WTC11 (cell line): ENCODE measurements at regions not wholly inside any gene's neighbourhood (a gene's known extent, or its start where the extent isn't known, plus 50 kb on each side); places are given as distances from the start of the nearest gene placed in this dataset.

ENCODE experiments used
- ATAC-seq: fragments of 200-7000 bp; cut with Tn5 transposase; 2 replicates; pipeline ENCODE4 v1.10.0; 2021; ENCODE audit warnings: mild to moderate bottlenecking, moderate library complexity
- CTCF ChIA-PET: fragments of 300-600 bp; sonication (Branson Sonifier 250); formaldehyde crosslinking; loops from one replicate; lab custom pipeline; 2021; ENCODE audit warnings: antibody characterized with exemption; lab: Charles Lee
- POLR2A ChIA-PET: fragments of 350-600 bp; sonication (Branson Sonifier 250); formaldehyde crosslinking; loops from one replicate; lab custom pipeline; 2021; ENCODE audit warnings: antibody characterized with exemption; lab: Charles Lee
- DNase-seq: peaks from one replicate; pipeline ENCODE4 v3.0.0; 2021; ENCODE audit warnings: low spot score
- H3K27ac Mint-ChIP-seq: 2 replicates; pipeline ENCODE4 v1.8.0; 2021; ENCODE audit warnings: mixed read lengths
- H3K27me3 Mint-ChIP-seq: 2 replicates; pipeline ENCODE4 v1.8.0; 2021; ENCODE audit warnings: low read depth, mild to moderate bottlenecking, moderate library complexity, mixed read lengths
- H3K36me3 Mint-ChIP-seq: 2 replicates; pipeline ENCODE4 v1.8.0; 2021; ENCODE audit warnings: mixed read lengths
- H3K4me1 Mint-ChIP-seq: 2 replicates; pipeline ENCODE4 v1.8.0; 2022; ENCODE audit warnings: mixed read lengths
- H3K4me3 Mint-ChIP-seq: 2 replicates; pipeline ENCODE4 v1.8.0; 2021; ENCODE audit warnings: mild to moderate bottlenecking, moderate library complexity, mixed read lengths
- H3K9me3 Mint-ChIP-seq: 2 replicates; pipeline ENCODE4 v1.8.0; 2021; ENCODE audit warnings: mixed read lengths
- EMX1 ChIP-seq: fragments of 250-450 bp; sonication (Bioruptor Pico); IDR thresholded peaks from 2 replicates; pipeline ENCODE4 v1.8.0; 2021; ENCODE audit warnings: mild to moderate bottlenecking
- FOXJ3 ChIP-seq: sonication (generic); formaldehyde crosslinking; IDR thresholded peaks from 2 replicates; pipeline ENCODE4 v1.9.0; 2021; ENCODE audit warnings: missing genetic modification reagents, mild to moderate bottlenecking, borderline replicate concordance
- IRF2 ChIP-seq: sonication (generic); formaldehyde crosslinking; IDR thresholded peaks from 2 replicates; pipeline ENCODE4 v1.8.0; 2022; ENCODE audit warnings: low read depth, missing genetic modification reagents, borderline replicate concordance
- NFYB ChIP-seq: sonication (generic); formaldehyde crosslinking; conservative IDR thresholded peaks from 2 replicates; pipeline ENCODE4 v1.8.0; 2022; ENCODE audit warnings: low read depth, missing genetic modification reagents
- ZNF138 ChIP-seq: sonication (generic); formaldehyde crosslinking; conservative IDR thresholded peaks from 2 replicates; pipeline ENCODE4 v1.8.1; 2022; ENCODE audit warnings: mild to moderate bottlenecking, moderate library complexity, missing genetic modification reagents
- TF ChIP-seq, protein P1 (sequence below): sonication (generic); formaldehyde crosslinking; IDR thresholded peaks from 2 replicates; pipeline ENCODE4 v1.8.1; 2023; ENCODE audit warnings: mild to moderate bottlenecking, missing genetic modification reagents, borderline replicate concordance
- TF ChIP-seq, protein P2 (sequence below): sonication (generic); formaldehyde crosslinking; conservative IDR thresholded peaks from 2 replicates; pipeline ENCODE4 v1.8.1; 2023; ENCODE audit warnings: mild to moderate bottlenecking, low read depth, missing genetic modification reagents, moderate library complexity
- TF ChIP-seq, protein P3 (sequence below): fragments of 250-450 bp; sonication (Bioruptor Pico); IDR thresholded peaks from 2 replicates; pipeline ENCODE4 v1.9.0; 2021; ENCODE audit warnings: mild to moderate bottlenecking, borderline replicate concordance
- TF ChIP-seq, protein P4 (sequence below): sonication (generic); formaldehyde crosslinking; IDR thresholded peaks from 2 replicates; pipeline ENCODE4 v1.8.0; 2022; ENCODE audit warnings: missing genetic modification reagents
- TF ChIP-seq, protein P5 (sequence below): fragments of 250-450 bp; sonication (Bioruptor Pico); IDR thresholded peaks from 2 replicates; pipeline ENCODE4 v2.1.2; 2022; ENCODE audit warnings: mild to moderate bottlenecking, moderate library complexity

DNA sequence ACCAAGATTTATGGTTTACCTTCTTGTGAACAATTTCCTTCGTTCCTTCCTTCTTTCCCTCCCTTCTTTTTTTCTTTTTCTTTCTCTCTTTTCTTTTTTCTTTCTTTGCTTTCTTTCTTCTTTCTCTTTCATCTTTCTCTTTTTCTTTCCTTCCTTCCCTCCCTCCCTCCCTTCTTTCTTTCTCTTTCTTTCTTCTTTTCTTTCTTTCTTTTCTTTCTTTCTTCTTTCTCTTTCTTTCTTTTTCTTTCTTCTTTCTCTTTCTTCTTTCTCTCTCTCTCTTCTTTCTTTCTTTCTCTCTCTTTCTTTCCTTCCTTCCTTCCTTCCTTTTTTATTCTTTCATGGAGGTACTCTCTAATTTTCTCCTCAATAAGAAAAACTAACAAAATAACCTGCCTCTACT lies 462.1 kb upstream of the ATP2B1 start:
- H3K9me3 Mint-ChIP-seq = no peaks in the 10 kb centered on the region
- peaks cover 10% of the 10 kb centered on the region for H3K4me1 Mint-ChIP-seq
- H3K36me3 Mint-ChIP-seq = no peaks in the 10 kb centered on the region
- H3K27ac Mint-ChIP-seq = no peak overlapping the region
- H3K27me3 Mint-ChIP-seq = no peaks in the 10 kb centered on the region
- POLR2A ChIA-PET = no interaction called here
- no peak overlapping the region for H3K4me3 Mint-ChIP-seq
- CTCF ChIA-PET = no interaction called here
- ATAC-seq = no peak
- TF ChIP-seq NFYB = no peak
- DNase-seq = no peak

DNA sequence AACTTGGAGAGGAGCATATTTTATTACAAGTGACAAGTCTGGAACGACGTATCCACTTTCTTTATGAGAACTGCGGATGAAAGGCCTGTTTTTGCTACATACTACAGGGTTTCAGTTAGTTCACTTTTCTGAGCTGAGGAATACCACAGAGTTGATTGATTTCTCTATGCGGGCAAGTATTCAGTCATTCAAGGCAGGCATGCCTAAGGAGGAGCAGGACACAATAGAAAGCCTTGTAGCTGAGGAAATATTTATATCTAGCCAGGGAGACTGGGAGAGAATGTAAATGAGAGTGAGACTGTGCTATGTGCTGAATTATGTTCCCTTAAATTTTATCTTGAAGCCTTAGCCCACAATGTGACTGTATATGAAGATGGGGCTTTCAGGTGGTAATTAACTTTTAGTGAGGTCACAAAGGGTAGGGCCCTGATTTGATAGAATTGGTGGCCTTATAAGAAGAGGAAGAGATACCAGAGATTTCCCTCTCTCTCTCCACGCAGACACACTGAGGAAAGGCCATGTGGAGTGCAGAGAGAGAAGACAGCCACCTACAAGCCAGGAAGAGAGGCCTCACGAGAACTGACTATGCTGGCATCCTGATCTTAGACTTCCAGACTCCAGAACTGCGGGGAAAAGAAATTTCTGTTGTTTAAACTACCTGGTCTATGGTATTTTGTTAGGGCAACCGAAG lies 459.0 kb upstream of the ATP2B1 start:
- Mint-ChIP-seq H3K4me1 (peaks cover 10% of the 10 kb centered on the region), H3K9me3 (peaks cover 3% of the 10 kb centered on the region), H3K36me3 (no peaks in the 10 kb centered on the region), H3K4me3 (no peak overlapping the region), H3K27ac (no peak overlapping the region), H3K27me3 (no peaks in the 10 kb centered on the region)
- ATAC-seq = no peak; the same call in 1 of the 2 replicates
- POLR2A ChIA-PET = no interaction called here
- TF ChIP-seq FOXJ3 (CRISPR knock-in tag) (no peak), EMX1 (CRISPR knock-in tag) (no peak), ZNF138 (CRISPR knock-in tag) (no peak), IRF2 (CRISPR knock-in tag) (no peak)
- TF ChIP-seq, protein P1, sequence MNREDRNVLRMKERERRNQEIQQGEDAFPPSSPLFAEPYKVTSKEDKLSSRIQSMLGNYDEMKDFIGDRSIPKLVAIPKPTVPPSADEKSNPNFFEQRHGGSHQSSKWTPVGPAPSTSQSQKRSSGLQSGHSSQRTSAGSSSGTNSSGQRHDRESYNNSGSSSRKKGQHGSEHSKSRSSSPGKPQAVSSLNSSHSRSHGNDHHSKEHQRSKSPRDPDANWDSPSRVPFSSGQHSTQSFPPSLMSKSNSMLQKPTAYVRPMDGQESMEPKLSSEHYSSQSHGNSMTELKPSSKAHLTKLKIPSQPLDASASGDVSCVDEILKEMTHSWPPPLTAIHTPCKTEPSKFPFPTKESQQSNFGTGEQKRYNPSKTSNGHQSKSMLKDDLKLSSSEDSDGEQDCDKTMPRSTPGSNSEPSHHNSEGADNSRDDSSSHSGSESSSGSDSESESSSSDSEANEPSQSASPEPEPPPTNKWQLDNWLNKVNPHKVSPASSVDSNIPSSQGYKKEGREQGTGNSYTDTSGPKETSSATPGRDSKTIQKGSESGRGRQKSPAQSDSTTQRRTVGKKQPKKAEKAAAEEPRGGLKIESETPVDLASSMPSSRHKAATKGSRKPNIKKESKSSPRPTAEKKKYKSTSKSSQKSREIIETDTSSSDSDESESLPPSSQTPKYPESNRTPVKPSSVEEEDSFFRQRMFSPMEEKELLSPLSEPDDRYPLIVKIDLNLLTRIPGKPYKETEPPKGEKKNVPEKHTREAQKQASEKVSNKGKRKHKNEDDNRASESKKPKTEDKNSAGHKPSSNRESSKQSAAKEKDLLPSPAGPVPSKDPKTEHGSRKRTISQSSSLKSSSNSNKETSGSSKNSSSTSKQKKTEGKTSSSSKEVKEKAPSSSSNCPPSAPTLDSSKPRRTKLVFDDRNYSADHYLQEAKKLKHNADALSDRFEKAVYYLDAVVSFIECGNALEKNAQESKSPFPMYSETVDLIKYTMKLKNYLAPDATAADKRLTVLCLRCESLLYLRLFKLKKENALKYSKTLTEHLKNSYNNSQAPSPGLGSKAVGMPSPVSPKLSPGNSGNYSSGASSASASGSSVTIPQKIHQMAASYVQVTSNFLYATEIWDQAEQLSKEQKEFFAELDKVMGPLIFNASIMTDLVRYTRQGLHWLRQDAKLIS (CRISPR knock-in tag) = no peak
- TF ChIP-seq, protein P2, sequence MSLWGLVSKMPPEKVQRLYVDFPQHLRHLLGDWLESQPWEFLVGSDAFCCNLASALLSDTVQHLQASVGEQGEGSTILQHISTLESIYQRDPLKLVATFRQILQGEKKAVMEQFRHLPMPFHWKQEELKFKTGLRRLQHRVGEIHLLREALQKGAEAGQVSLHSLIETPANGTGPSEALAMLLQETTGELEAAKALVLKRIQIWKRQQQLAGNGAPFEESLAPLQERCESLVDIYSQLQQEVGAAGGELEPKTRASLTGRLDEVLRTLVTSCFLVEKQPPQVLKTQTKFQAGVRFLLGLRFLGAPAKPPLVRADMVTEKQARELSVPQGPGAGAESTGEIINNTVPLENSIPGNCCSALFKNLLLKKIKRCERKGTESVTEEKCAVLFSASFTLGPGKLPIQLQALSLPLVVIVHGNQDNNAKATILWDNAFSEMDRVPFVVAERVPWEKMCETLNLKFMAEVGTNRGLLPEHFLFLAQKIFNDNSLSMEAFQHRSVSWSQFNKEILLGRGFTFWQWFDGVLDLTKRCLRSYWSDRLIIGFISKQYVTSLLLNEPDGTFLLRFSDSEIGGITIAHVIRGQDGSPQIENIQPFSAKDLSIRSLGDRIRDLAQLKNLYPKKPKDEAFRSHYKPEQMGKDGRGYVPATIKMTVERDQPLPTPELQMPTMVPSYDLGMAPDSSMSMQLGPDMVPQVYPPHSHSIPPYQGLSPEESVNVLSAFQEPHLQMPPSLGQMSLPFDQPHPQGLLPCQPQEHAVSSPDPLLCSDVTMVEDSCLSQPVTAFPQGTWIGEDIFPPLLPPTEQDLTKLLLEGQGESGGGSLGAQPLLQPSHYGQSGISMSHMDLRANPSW (CRISPR knock-in tag) = no peak
- TF ChIP-seq, protein P3, sequence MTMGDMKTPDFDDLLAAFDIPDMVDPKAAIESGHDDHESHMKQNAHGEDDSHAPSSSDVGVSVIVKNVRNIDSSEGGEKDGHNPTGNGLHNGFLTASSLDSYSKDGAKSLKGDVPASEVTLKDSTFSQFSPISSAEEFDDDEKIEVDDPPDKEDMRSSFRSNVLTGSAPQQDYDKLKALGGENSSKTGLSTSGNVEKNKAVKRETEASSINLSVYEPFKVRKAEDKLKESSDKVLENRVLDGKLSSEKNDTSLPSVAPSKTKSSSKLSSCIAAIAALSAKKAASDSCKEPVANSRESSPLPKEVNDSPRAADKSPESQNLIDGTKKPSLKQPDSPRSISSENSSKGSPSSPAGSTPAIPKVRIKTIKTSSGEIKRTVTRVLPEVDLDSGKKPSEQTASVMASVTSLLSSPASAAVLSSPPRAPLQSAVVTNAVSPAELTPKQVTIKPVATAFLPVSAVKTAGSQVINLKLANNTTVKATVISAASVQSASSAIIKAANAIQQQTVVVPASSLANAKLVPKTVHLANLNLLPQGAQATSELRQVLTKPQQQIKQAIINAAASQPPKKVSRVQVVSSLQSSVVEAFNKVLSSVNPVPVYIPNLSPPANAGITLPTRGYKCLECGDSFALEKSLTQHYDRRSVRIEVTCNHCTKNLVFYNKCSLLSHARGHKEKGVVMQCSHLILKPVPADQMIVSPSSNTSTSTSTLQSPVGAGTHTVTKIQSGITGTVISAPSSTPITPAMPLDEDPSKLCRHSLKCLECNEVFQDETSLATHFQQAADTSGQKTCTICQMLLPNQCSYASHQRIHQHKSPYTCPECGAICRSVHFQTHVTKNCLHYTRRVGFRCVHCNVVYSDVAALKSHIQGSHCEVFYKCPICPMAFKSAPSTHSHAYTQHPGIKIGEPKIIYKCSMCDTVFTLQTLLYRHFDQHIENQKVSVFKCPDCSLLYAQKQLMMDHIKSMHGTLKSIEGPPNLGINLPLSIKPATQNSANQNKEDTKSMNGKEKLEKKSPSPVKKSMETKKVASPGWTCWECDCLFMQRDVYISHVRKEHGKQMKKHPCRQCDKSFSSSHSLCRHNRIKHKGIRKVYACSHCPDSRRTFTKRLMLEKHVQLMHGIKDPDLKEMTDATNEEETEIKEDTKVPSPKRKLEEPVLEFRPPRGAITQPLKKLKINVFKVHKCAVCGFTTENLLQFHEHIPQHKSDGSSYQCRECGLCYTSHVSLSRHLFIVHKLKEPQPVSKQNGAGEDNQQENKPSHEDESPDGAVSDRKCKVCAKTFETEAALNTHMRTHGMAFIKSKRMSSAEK = no peak
- TF ChIP-seq, protein P4, sequence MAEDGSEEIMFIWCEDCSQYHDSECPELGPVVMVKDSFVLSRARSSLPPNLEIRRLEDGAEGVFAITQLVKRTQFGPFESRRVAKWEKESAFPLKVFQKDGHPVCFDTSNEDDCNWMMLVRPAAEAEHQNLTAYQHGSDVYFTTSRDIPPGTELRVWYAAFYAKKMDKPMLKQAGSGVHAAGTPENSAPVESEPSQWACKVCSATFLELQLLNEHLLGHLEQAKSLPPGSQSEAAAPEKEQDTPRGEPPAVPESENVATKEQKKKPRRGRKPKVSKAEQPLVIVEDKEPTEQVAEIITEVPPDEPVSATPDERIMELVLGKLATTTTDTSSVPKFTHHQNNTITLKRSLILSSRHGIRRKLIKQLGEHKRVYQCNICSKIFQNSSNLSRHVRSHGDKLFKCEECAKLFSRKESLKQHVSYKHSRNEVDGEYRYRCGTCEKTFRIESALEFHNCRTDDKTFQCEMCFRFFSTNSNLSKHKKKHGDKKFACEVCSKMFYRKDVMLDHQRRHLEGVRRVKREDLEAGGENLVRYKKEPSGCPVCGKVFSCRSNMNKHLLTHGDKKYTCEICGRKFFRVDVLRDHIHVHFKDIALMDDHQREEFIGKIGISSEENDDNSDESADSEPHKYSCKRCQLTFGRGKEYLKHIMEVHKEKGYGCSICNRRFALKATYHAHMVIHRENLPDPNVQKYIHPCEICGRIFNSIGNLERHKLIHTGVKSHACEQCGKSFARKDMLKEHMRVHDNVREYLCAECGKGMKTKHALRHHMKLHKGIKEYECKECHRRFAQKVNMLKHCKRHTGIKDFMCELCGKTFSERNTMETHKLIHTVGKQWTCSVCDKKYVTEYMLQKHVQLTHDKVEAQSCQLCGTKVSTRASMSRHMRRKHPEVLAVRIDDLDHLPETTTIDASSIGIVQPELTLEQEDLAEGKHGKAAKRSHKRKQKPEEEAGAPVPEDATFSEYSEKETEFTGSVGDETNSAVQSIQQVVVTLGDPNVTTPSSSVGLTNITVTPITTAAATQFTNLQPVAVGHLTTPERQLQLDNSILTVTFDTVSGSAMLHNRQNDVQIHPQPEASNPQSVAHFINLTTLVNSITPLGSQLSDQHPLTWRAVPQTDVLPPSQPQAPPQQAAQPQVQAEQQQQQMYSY = no peak
- TF ChIP-seq, protein P5, sequence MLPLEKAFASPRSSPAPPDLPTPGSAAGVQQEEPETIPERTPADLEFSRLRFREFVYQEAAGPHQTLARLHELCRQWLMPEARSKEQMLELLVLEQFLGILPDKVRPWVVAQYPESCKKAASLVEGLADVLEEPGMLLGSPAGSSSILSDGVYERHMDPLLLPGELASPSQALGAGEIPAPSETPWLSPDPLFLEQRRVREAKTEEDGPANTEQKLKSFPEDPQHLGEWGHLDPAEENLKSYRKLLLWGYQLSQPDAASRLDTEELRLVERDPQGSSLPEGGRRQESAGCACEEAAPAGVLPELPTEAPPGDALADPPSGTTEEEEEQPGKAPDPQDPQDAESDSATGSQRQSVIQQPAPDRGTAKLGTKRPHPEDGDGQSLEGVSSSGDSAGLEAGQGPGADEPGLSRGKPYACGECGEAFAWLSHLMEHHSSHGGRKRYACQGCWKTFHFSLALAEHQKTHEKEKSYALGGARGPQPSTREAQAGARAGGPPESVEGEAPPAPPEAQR = no peak
- CTCF ChIA-PET = no interaction called here
- no peak for DNase-seq
